Stimulated activated CD4-positive, alpha-beta T cell treated with anti-CD3 and anti-CD28 coated beads, Interleukin-1b, Interleukin-23, amount 100 ng/mL, for 48 hours (primary cell): ENCODE measurements at regions not wholly inside any gene's neighbourhood (a gene's known extent, or its start where the extent isn't known, plus 50 kb on each side); places are given as distances from the start of the nearest gene placed in this dataset.

Experiments used
- DNase-seq: peaks from one replicate; pipeline ENCODE4 v3.0.0-alpha.2; 2020

DNA sequence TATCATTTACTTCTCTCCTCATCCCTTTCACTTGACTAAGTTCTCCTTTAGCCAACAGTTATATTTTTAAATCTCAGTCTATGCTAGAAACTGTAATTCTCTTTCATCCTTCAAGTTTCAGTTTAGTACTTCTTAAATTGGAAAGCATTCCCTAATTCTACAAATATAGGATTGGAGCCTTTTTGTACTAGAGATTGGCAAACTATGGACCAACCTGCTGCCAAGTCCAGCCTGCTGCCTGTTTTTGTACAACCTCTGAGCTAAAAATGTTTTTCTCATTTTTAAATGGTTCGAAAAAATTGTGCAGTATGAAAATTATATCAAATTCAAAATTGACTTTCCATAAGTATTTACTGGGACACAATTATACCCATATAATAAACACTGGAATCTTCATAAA is 1381.5 kb upstream of the SPRY2 start:
- DNase-seq, result no peak

- DNase-seq, result no peak
These were observed 1380.5 kb upstream of the SPRY2 start for GRCh38 chr13:81721400-81721799.

DNA sequence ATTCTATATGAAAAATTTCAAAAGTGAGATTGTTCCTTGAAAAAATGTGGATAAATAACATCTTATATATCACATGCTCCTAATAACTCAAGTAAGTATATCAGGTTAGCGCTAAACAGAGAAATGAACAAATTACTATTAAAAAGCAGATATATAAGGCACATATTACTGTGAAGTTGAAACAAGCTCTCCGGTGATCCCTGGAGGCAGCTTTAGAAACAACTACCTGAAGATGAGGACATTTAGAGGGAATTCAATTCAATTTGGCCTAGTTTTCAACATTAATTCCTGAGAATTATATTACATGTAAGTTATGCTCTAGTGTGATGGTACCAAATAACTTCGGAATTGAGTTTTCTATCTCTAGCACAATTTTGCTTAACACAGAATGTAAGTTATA is 1373.6 kb upstream of the SPRY2 start:
- no peak for DNase-seq

- DNase-seq, result no peak
These were observed 1372.3 kb upstream of the SPRY2 start for GRCh38 chr13:81713201-81713600.

DNA sequence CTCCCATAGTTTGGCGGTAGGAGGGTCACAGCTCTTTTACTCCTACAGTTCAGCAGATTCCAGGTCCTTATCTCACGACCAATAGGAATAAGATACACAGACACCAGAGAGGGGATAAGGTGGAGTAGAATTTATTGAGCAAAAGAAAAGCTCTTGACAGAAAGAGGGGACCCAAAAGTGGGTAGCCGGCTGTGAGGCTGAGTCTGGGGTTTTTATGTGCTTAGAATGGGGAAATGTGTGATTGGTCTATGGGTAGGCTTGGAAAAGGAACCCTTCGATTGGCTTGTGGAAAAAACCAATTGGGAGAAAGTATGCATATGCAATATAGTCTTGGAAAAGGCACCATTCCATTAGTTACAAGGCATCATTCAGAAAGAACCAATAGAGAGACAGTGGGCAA is 1356.9 kb upstream of the SPRY2 start:
- DNase-seq, result no peak

- DNase-seq, result no peak
These were observed 1346.0 kb upstream of the SPRY2 start for GRCh38 chr13:81686877-81687276.

GRCh38 chr13:81683521-81683920 is 1342.6 kb upstream of the SPRY2 start:
- no peak for DNase-seq

- no peak for DNase-seq
These were observed 1341.2 kb upstream of the SPRY2 start for GRCh38 chr13:81682081-81682630.

DNA sequence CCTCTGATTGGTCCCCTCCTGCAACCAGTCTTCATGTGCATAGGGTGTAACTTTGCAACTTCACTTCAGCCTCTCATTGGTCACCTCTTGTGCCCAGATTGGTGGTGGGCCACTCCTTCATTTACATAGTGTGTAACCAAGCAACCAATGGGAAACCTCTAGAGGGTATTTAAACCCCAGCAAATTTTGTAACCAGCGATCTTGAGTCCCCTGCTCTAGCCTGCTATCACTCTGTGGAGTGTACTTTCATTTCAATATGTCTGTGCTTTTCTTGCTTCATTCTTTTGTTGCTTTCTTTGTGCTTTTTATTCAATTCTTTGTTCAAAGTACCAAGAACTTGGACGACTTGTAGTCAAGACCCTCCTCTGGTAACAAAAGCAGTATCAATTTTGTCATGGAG is 1336.9 kb upstream of the SPRY2 start:
- no peak for DNase-seq

DNA sequence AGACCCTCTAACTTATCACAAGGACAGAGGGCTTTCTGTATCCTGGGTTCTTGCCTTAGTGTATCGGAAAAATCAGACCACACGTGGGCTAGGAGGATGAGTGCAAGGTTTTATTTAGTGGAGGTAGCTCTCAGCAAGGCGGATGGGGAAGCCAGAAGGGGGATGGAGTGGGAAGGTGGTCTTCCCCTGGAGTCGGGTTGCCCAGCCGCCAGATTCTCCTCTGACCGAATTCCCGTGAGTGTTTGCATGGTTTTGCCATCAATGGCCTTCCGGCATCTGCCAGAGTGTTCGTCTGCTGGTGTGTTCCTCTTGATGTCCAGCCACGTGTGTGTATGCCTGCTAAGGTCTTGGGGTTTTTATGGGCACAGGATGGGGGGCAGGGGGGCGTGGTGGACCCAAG is 1335.1 kb upstream of the SPRY2 start:
- DNase-seq, result no peak

DNA sequence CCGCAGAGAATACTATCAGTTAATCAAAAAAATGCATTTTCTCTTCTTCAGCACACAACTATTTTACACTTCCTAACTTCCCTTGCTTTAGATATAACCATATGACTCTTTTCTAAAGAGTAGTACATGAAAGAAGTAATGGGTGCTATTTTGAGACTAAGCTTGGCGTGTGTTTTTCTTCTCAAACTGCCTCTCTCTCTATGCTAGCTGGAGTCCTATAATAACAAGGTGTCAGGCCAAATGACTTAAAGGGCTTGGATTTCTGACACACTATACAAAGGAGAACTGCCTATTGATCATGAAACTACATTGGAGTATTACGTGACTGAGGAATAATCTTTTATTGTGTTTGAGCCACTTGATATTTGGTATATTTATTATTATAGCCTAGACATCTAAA is 1330.1 kb upstream of the SPRY2 start:
- DNase-seq, result no peak

DNA sequence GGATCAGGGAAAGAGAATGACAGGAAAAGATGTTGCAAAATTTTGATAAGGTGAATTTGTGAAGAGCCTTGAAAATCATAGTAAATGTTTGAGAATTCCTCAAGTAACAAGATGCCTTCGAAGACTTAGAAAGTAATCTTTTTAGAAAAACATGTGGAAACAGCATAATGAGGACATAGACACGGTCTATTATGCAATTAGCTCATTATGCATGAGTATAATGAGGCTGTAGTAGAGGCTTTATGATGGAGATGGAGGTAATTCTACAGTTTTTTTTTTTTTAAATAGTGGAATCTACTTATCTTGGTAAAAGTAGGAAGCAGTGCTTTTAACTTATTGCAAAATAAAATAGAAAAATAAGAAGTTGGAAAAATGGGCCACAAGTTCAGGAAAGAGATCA is 1329.1 kb upstream of the SPRY2 start:
- DNase-seq, result no peak

DNA sequence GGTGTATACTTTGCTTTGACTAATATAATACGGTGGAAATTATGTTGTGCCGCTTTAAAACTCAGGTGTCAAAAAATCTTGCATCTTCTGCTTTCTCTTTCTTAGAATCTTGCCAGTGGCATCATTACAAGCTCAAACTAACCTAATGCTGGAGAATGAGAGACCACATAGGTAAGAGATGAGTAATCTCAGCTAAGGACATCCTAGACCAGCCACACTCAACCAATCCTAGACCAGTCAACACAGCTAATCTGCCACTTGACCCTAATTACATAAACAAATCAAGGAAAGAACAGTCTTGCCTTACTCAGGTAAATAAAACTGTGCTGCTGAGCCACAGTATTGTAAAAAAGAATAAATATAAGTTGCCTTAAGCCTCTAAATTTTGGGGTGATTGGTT is 1323.9 kb upstream of the SPRY2 start:
- DNase-seq, result no peak

GRCh38 chr13:81659984-81660383 is 1319.1 kb upstream of the SPRY2 start:
- DNase-seq, result no peak

GRCh38 chr13:81658598-81659370 is 1317.9 kb upstream of the SPRY2 start:
- no peak for DNase-seq

DNA sequence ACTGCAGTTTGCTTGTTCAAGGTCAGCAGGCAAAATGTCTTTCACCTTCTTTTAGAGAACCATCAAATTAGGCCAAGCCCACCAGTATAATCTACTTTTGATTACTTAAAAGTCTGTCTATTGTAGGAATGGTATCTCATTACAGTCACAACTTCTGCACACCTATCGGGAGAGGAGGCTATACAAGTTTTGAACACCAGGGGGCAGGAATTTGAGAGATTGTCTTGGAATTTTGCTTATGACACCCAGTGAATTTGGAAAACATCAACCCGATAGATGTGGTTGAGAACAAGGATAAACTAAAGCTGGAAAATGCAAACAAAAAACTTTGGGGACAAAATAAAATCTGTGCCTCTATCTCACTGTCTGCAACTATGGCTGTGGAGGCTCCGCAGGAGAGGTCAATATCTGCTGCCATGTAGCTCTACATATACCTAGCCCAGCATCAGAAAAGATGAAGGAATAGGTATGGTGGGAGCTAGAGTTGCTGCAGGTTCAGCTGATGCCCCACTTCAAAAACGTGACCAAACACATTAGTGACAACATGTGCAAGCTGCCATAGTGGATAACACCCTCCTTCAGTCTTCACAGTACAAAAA is 1299.2 kb upstream of the SPRY2 start:
- no peak for DNase-seq

DNA sequence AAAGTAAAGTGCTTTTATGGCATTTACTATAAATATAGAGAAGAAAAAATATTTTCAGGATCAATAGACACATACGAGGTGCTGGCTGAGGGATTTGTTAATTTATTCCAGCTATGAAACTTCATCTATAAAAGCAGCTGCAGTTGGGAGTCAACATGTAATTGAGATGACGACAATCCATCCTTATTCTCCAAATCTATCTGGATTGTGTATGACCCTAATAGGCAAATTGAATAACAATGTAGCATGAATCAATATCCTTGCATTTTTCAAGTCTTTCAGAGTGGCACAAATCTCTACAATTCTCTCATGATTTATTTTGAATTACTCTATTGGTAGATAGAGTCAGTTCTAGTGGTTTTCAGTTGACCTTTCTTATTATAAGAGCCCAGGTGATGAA is 1296.5 kb upstream of the SPRY2 start:
- no peak for DNase-seq

DNA sequence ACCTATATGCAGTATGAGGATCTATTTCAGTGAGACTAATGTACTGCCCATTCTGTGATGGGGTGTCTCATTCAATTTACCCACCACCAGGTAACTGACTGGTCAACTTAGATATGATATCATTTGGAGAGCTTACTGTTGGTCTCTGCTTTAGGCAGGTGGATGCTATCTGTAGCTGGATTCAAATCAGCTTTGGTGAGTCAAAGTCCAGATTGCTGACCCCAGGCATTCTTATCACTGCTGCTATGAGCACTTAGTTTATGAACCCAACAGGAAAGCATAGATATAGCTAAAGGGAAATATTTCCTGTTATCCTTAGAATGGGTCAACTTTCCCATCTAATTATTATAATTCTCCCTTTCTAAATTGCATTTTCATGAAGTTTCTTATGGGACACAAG is 1295.2 kb upstream of the SPRY2 start:
- no peak for DNase-seq

GRCh38 chr13:81615031-81615430 is 1274.1 kb upstream of the SPRY2 start:
- DNase-seq, result no peak

GRCh38 chr13:81610644-81611043 is 1269.7 kb upstream of the SPRY2 start:
- no peak for DNase-seq

DNA sequence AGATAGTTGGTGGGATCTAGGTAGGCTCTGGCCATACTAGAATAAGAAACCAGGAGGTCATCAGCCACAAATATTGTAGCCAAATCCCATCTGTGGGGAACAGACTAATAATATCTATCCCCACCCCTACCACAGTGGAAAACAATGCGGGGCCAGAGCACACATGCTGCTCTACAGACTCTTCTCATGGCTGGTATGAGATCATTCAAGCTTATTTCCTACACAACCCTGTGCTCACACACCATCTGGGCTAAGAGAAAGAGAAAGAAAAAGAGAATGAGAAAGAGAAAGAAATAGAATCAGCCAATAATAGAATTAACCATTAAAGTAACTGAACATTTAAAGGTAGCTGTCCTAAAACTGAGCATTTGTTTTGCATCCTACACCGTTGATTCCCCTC is 1268.4 kb upstream of the SPRY2 start:
- DNase-seq, result no peak

- no peak for DNase-seq
These were observed 1265.1 kb upstream of the SPRY2 start for GRCh38 chr13:81606074-81606473.

DNA sequence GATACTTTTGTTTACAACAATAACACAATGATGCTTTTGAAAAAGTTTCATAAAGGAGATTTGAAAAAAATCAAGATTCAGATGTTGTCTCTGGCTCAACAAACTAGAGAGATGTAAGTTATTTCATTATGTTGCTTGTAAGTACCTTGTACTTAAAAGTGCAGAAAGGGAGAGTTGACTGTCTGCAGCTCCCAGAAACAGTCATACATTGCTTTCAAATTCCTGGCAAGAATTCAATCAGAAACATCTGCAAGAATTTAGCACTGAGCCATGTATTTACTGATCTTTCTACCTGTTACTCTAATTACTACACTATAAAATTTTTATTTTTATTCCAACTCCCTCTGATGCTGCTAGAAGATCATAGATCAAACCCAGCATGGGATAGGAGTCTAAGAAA is 1261.3 kb upstream of the SPRY2 start:
- DNase-seq, result no peak

- no peak for DNase-seq
These were observed 1256.2 kb upstream of the SPRY2 start for GRCh38 chr13:81597101-81597500.
